T-helper 17 cell (primary cell): ENCODE measurements at regions not wholly inside any gene's neighbourhood (a gene's known extent, or its start where the extent isn't known, plus 50 kb on each side); places are given as distances from the start of the nearest gene placed in this dataset.
"Not testable (repeated sequence)": the region's sequence is repeated elsewhere in the genome, so short reads cannot be mapped to it uniquely, and the experiment has no call there.

Experiments
- ATAC-seq: fragments of 150-1000 bp; cut with Tn5 transposase; 2 replicates; pipeline ENCODE4 v1.10.0; 2021; ENCODE audit warnings: mild to moderate bottlenecking, moderate library complexity
- DNase-seq, 3 donors: peaks; one replicate each; pipeline versions ENCODE4 v3.0.0 to v3.0.0-alpha.2; 2020 to 2021
- H3K9me3 ChIP-seq: one replicate; pipeline ENCODE4 v1.7.0; 2013; ENCODE audit warnings: low read length, mild to moderate bottlenecking; ENCODE audit not compliant: control insufficient read depth, poor library complexity, severe bottlenecking
- H3K27ac Mint-ChIP-seq: one replicate; pipeline ENCODE4 v1.8.0; 2022; ENCODE audit warnings: mild to moderate bottlenecking, moderate library complexity, mixed read lengths
- H3K27me3 Mint-ChIP-seq: one replicate; pipeline ENCODE4 v1.8.0; 2022; ENCODE audit warnings: mixed read lengths
- H3K36me3 Mint-ChIP-seq: one replicate; pipeline ENCODE4 v1.8.0; 2022; ENCODE audit warnings: low read depth, mixed read lengths
- H3K4me1 Mint-ChIP-seq: one replicate; pipeline ENCODE4 v1.8.0; 2022; ENCODE audit warnings: mild to moderate bottlenecking, mixed read lengths
- H3K4me3 Mint-ChIP-seq: one replicate; pipeline ENCODE4 v1.8.0; 2022; ENCODE audit warnings: mild to moderate bottlenecking, moderate library complexity, mixed read lengths

- Mint-ChIP-seq H3K27me3 (peaks cover 12% of the 10 kb centered on the region), H3K27ac (peak overlapping the region; percentile 54), H3K36me3 (peaks cover 8% of the 10 kb centered on the region), H3K4me3 (no peak overlapping the region), H3K4me1 (peaks cover 5% of the 10 kb centered on the region)
- no peaks in the 10 kb centered on the region for H3K9me3 ChIP-seq
- no peak for DNase-seq
- ATAC-seq: no peak
Measured at GRCh38 chr14:105702275-105702817, 176.0 kb downstream of the TMEM121 start.

GRCh38 chr14:105703044-105703665, 176.8 kb downstream of the TMEM121 start:
- not testable (repeated sequence) for H3K4me1 Mint-ChIP-seq, DNase-seq, H3K36me3 Mint-ChIP-seq, H3K9me3 ChIP-seq, H3K27ac Mint-ChIP-seq, ATAC-seq, H3K4me3 Mint-ChIP-seq
- H3K27me3 Mint-ChIP-seq: peaks cover 12% of the 10 kb centered on the region

GRCh38 chr14:105704091-105704490, 177.7 kb downstream of the TMEM121 start:
- H3K27me3 Mint-ChIP-seq: peaks cover 12% of the 10 kb centered on the region
- not testable (repeated sequence) for DNase-seq

GRCh38 chr14:105704492-105704891, 178.1 kb downstream of the TMEM121 start:
- not testable (repeated sequence) for H3K27ac Mint-ChIP-seq, H3K4me1 Mint-ChIP-seq, H3K36me3 Mint-ChIP-seq, H3K4me3 Mint-ChIP-seq, ATAC-seq, H3K9me3 ChIP-seq, DNase-seq
- H3K27me3 Mint-ChIP-seq: peaks cover 12% of the 10 kb centered on the region

More at GRCh38 chr14:105704091-105704490, 177.7 kb downstream of the TMEM121 start:
- H3K4me1 Mint-ChIP-seq, H3K27ac Mint-ChIP-seq, H3K9me3 ChIP-seq, ATAC-seq, H3K4me3 Mint-ChIP-seq, H3K36me3 Mint-ChIP-seq: not testable (repeated sequence)

- H3K27ac Mint-ChIP-seq, H3K27me3 Mint-ChIP-seq, H3K4me1 Mint-ChIP-seq, H3K9me3 ChIP-seq, ATAC-seq, H3K4me3 Mint-ChIP-seq, H3K36me3 Mint-ChIP-seq, DNase-seq: not testable (repeated sequence)
Measured at GRCh38 chr14:105705512-105705861, 179.1 kb downstream of the TMEM121 start.

GRCh38 chr14:105705862-105706700, 179.7 kb downstream of the TMEM121 start:
- ATAC-seq: peak; percentile 78
- H3K27ac Mint-ChIP-seq, H3K4me3 Mint-ChIP-seq, DNase-seq, H3K9me3 ChIP-seq, H3K36me3 Mint-ChIP-seq, H3K4me1 Mint-ChIP-seq, H3K27me3 Mint-ChIP-seq: not testable (repeated sequence)

GRCh38 chr14:105706701-105707019, 180.3 kb downstream of the TMEM121 start:
- not testable (repeated sequence) for H3K4me3 Mint-ChIP-seq, H3K27ac Mint-ChIP-seq, H3K9me3 ChIP-seq, H3K4me1 Mint-ChIP-seq, ATAC-seq, H3K36me3 Mint-ChIP-seq, DNase-seq, H3K27me3 Mint-ChIP-seq

GRCh38 chr14:105707099-105707498, 180.7 kb downstream of the TMEM121 start:
- H3K27ac Mint-ChIP-seq, H3K36me3 Mint-ChIP-seq, H3K9me3 ChIP-seq, H3K27me3 Mint-ChIP-seq, H3K4me1 Mint-ChIP-seq, H3K4me3 Mint-ChIP-seq, DNase-seq, ATAC-seq: not testable (repeated sequence)

- not testable (repeated sequence) for H3K4me1 Mint-ChIP-seq, DNase-seq, H3K27ac Mint-ChIP-seq, H3K27me3 Mint-ChIP-seq, H3K4me3 Mint-ChIP-seq, H3K9me3 ChIP-seq, ATAC-seq, H3K36me3 Mint-ChIP-seq
Measured at GRCh38 chr14:105707723-105708151, 181.4 kb downstream of the TMEM121 start.

GRCh38 chr14:105708251-105709134, 182.1 kb downstream of the TMEM121 start:
- H3K36me3 Mint-ChIP-seq, H3K27me3 Mint-ChIP-seq, H3K9me3 ChIP-seq, DNase-seq, H3K4me3 Mint-ChIP-seq, H3K4me1 Mint-ChIP-seq, H3K27ac Mint-ChIP-seq, ATAC-seq: not testable (repeated sequence)

- ATAC-seq: no peak
- Mint-ChIP-seq H3K4me1 (no peaks in the 10 kb centered on the region), H3K4me3 (no peak overlapping the region), H3K36me3 (no peaks in the 10 kb centered on the region), H3K27me3 (no peaks in the 10 kb centered on the region), H3K27ac (no peak overlapping the region)
- no peak for DNase-seq
- H3K9me3 ChIP-seq: no peaks in the 10 kb centered on the region
Measured at GRCh38 chr14:105709281-105710118, 183.1 kb downstream of the TMEM121 start.

- no peaks in the 10 kb centered on the region for H3K4me1 Mint-ChIP-seq
- H3K27ac Mint-ChIP-seq: no peak overlapping the region
- H3K9me3 ChIP-seq: no peaks in the 10 kb centered on the region
- ATAC-seq: no peak
- no peaks in the 10 kb centered on the region for H3K27me3 Mint-ChIP-seq
- H3K36me3 Mint-ChIP-seq: no peaks in the 10 kb centered on the region
- DNase-seq: no peak
- H3K4me3 Mint-ChIP-seq: no peak overlapping the region
Measured at GRCh38 chr14:105710119-105711043, 184.0 kb downstream of the TMEM121 start.
